IMR-90 (cell line): ENCODE measurements at regions not wholly inside any gene's neighbourhood (a gene's known extent, or its start where the extent isn't known, plus 50 kb on each side); places are given as distances from the start of the nearest gene placed in this dataset.

Experiments
- ATAC-seq: fragments of 200-7000 bp; cut with Tn5 transposase; 2 replicates; pipeline ENCODE4 v1.9.1; 2020; ENCODE audit warnings: low read depth, mild to moderate bottlenecking, moderate library complexity
- BruUV-seq: library from RNA; stranded (reverse); fragments of 400-500 nt; replicated peaks from 2 replicates; lab custom pipeline; 2021; lab: Mats Ljungman, UMichigan
- CTCF ChIA-PET: fragments of 300-600 bp; formaldehyde crosslinking; extraction: SDS; loops from one replicate; lab custom pipeline; 2021; ENCODE audit warnings: antibody characterized with exemption; lab: Yijun Ruan, JAX
- POLR2A ChIA-PET: fragments of 300-600 bp; sonication (Branson Sonifier 250); formaldehyde crosslinking; loops from one replicate; lab custom pipeline; 2022; ENCODE audit warnings: antibody characterized with exemption; ENCODE audit not compliant: unreplicated experiment; lab: Charles Lee
- DNase-seq: peaks from one replicate; pipeline ENCODE4 v3.0.0; 2013
- H2AFZ ChIP-seq: replicated peaks from 2 replicates; pipeline ENCODE3; 2013; ENCODE audit warnings: low read length, mild to moderate bottlenecking; ENCODE audit not compliant: poor library complexity
- H2AK5ac ChIP-seq: 2 replicates; pipeline ENCODE4 v1.6.1; 2013; ENCODE audit warnings: low read depth, low read length, inconsistent platforms
- H2AK9ac ChIP-seq: replicated peaks from 2 replicates; pipeline ENCODE3; 2013; ENCODE audit warnings: mild to moderate bottlenecking, low read depth, low read length, moderate library complexity; ENCODE audit not compliant: poor library complexity
- H2BK120ac ChIP-seq: 2 replicates; pipeline ENCODE4 v1.6.1; 2013; ENCODE audit warnings: low read depth, low read length, inconsistent platforms
- H2BK15ac ChIP-seq: 3 replicates; pipeline ENCODE4 v1.6.1; 2013; ENCODE audit warnings: low read depth, low read length, inconsistent platforms
- H2BK20ac ChIP-seq: 2 replicates; pipeline ENCODE4 v1.6.1; 2013; ENCODE audit warnings: low read depth, mild to moderate bottlenecking, inconsistent platforms, low read length, moderate library complexity
- H2BK5ac ChIP-seq: 2 replicates; pipeline ENCODE4 v1.6.1; 2013; ENCODE audit warnings: mild to moderate bottlenecking, low read depth, low read length, inconsistent platforms; ENCODE audit not compliant: poor library complexity, severe bottlenecking
- H3K14ac ChIP-seq: replicated peaks from 2 replicates; pipeline ENCODE4 v1.6.1; 2013; ENCODE audit warnings: low read depth, low read length, inconsistent platforms
- H3K18ac ChIP-seq: 2 replicates; pipeline ENCODE4 v1.6.1; 2013; ENCODE audit warnings: low read depth, low read length, control low read depth
- H3K23ac ChIP-seq: 2 replicates; pipeline ENCODE4 v1.6.1; 2013; ENCODE audit warnings: low read depth, low read length, inconsistent platforms
- H3K27ac ChIP-seq: 2 replicates; pipeline ENCODE4 v1.5.1; 2013; ENCODE audit warnings: mild to moderate bottlenecking, control low read depth, low read length; ENCODE audit not compliant: insufficient read depth
- H3K27me3 ChIP-seq: 2 replicates; pipeline ENCODE4 v1.6.1; 2013; ENCODE audit warnings: low read length; ENCODE audit not compliant: control insufficient read depth, insufficient read depth
- H3K36me3 ChIP-seq: 2 replicates; pipeline ENCODE4 v1.6.1; 2013; ENCODE audit warnings: low read length, mixed read lengths; ENCODE audit not compliant: control insufficient read depth, insufficient read depth
- H3K4ac ChIP-seq: 2 replicates; pipeline ENCODE4 v1.6.1; 2013; ENCODE audit warnings: low read depth, low read length, inconsistent platforms
- H3K4me1 ChIP-seq: 2 replicates; pipeline ENCODE4 v1.6.1; 2013; ENCODE audit warnings: low read length, mixed read lengths; ENCODE audit not compliant: control insufficient read depth, insufficient read depth
- H3K4me2 ChIP-seq: 2 replicates; pipeline ENCODE4 v1.6.1; 2013; ENCODE audit warnings: low read depth, mild to moderate bottlenecking, control low read depth, low read length, moderate library complexity
- H3K4me3 ChIP-seq: 2 replicates; pipeline ENCODE4 v1.5.1; 2013; ENCODE audit warnings: low read depth, mild to moderate bottlenecking, control low read depth, low read length, moderate library complexity; ENCODE audit not compliant: insufficient read depth
- H3K56ac ChIP-seq: 2 replicates; pipeline ENCODE4 v1.6.1; 2013; ENCODE audit warnings: low read length, inconsistent platforms; ENCODE audit not compliant: insufficient read depth; ENCODE audit errors: extremely low read depth
- H3K79me1 ChIP-seq, 2 experiments: 2 replicates each; pipeline ENCODE4 v1.6.1; 2013; ENCODE audit warnings: low read length in 2 of 2, inconsistent platforms in 1 of 2, low read depth in 1 of 2
- H3K9ac ChIP-seq: 2 replicates; pipeline ENCODE4 v1.6.1; 2013; ENCODE audit warnings: low read depth, low read length, control low read depth
- H3K9me1 ChIP-seq: 2 replicates; pipeline ENCODE4 v1.6.1; 2013; ENCODE audit warnings: low read length, inconsistent platforms; ENCODE audit not compliant: insufficient read depth
- H3K9me3 ChIP-seq: 2 replicates; pipeline ENCODE4 v1.6.1; 2013; ENCODE audit warnings: low read length; ENCODE audit not compliant: control insufficient read depth, insufficient read depth
- H4K20me1 ChIP-seq: 2 replicates; pipeline ENCODE4 v1.6.1; 2013; ENCODE audit warnings: low read length, inconsistent platforms; ENCODE audit not compliant: insufficient read depth
- H4K5ac ChIP-seq: 2 replicates; pipeline ENCODE4 v1.6.1; 2013; ENCODE audit warnings: mild to moderate bottlenecking, low read depth, low read length, control low read depth
- H4K8ac ChIP-seq, 2 experiments: 2 replicates each; pipeline ENCODE4 v1.6.1; 2013; ENCODE audit warnings: low read depth in 2 of 2, low read length in 2 of 2, control low read depth in 1 of 2, inconsistent platforms in 1 of 2
- H4K91ac ChIP-seq: 2 replicates; pipeline ENCODE4 v1.6.1; 2013; ENCODE audit warnings: low read depth, low read length, inconsistent platforms; ENCODE audit not compliant: insufficient read depth
- CEBPB ChIP-seq: IDR thresholded peaks from 2 replicates; pipeline ENCODE4 v1.6.1; 2012; ENCODE audit warnings: low read depth, low read length, improper control_type of control experiment
- CHD1 ChIP-seq: IDR thresholded peaks from 2 replicates; pipeline ENCODE4 v1.6.1; 2012; ENCODE audit warnings: low read depth, low read length, improper control_type of control experiment
- CTCF ChIP-seq: conservative IDR thresholded peaks from 2 replicates; pipeline ENCODE4 v1.5.1; 2012; ENCODE audit warnings: mild to moderate bottlenecking, low read depth, low read length, improper control_type of control experiment
- ELK1 ChIP-seq: fragments of 150-350 bp; IDR thresholded peaks from 2 replicates; pipeline ENCODE4 v1.6.1; 2016; ENCODE audit warnings: low read depth, mild to moderate bottlenecking, low read length, moderate library complexity, borderline replicate concordance
- FOS ChIP-seq: fragments of 150-350 bp; IDR thresholded peaks from 2 replicates; pipeline ENCODE4 v1.6.1; 2016; ENCODE audit warnings: low read depth, low read length
- MAFK ChIP-seq: IDR thresholded peaks from 2 replicates; pipeline ENCODE4 v1.6.1; 2012; ENCODE audit warnings: low read depth, low read length, improper control_type of control experiment
- NFE2L2 ChIP-seq: fragments of 150-350 bp; IDR thresholded peaks from 2 replicates; pipeline ENCODE4 v1.6.1; 2016; ENCODE audit warnings: low read depth, mild to moderate bottlenecking, low read length
- RAD21 ChIP-seq: IDR thresholded peaks from 2 replicates; pipeline ENCODE4 v1.6.1; 2012; ENCODE audit warnings: low read length, improper control_type of control experiment
- SMC3 ChIP-seq: fragments of 150-350 bp; IDR thresholded peaks from 2 replicates; pipeline ENCODE4 v1.6.1; 2016; ENCODE audit warnings: low read depth, mild to moderate bottlenecking, antibody characterized with exemption, low read length, moderate library complexity
- WGBS, 2 experiments: methylation state at CpG; one replicate each; pipeline versions ENCODE4 v1.1.5 to v1.1.7; 2013; ENCODE audit warnings: missing lambda C conversion rate in 2 of 2; ENCODE audit not compliant: insufficient read length in 1 of 2; ENCODE audit errors: extremely low coverage in 2 of 2; 5-methylcytosine and 5-hydroxymethylcytosine counted together
- dilution Hi-C: fragments of 300-500 bp; cut with HindIII; formaldehyde crosslinking; loops from one replicate; pipeline ENCODE4 v1.14.3; 2018; ENCODE audit warnings: low sequenced_read_pairs; ENCODE audit not compliant: unreplicated experiment
- in situ Hi-C: fragments of 300-500 bp; cut with MboI; formaldehyde crosslinking; loops from 3 replicates; pipeline ENCODE4 v1.14.3; 2019; ENCODE audit warnings: low sequenced_read_pairs, inconsistent platforms, mixed read lengths
- intact Hi-C: fragments of 100-400 bp; cut with micrococcal nuclease; formaldehyde crosslinking; loops from 2 replicates; pipeline ENCODE4 v1.10.0; 2022

GRCh38 chr15:26119322-26119721, 256.2 kb upstream of the ATP10A start:
- H3K27ac ChIP-seq, result no peak overlapping the region
- ChIA-PET POLR2A (no interaction called here), CTCF (no interaction called here)
- no peak overlapping the region for H4K91ac ChIP-seq
- no peak overlapping the region for H3K23ac ChIP-seq
- no peaks in the 10 kb centered on the region for H4K20me1 ChIP-seq
- H2AK5ac ChIP-seq, result no peak overlapping the region
- no peaks in the 10 kb centered on the region for H3K9me1 ChIP-seq
- H3K79me1 ChIP-seq, result no peaks in the 10 kb centered on the region
- no peaks in the 10 kb centered on the region for H3K4me1 ChIP-seq
- TF ChIP-seq RAD21, result no peak
- no peak for TF ChIP-seq NFE2L2
- TF ChIP-seq ELK1, result no peak
- TF ChIP-seq CTCF, result no peak
- no peak for TF ChIP-seq CHD1
- TF ChIP-seq CEBPB, result no peak
- TF ChIP-seq MAFK, result no peak
- TF ChIP-seq FOS, result no peak
- TF ChIP-seq SMC3, result no peak
- intact Hi-C loops, result no loop called here
- H3K36me3 ChIP-seq, result no peaks in the 10 kb centered on the region
- no peak overlapping the region for H2BK5ac ChIP-seq
- H3K56ac ChIP-seq, result no peak overlapping the region
- H2AK9ac ChIP-seq, result no peak overlapping the region
- no peak overlapping the region for H4K5ac ChIP-seq
- no peak overlapping the region for H3K9ac ChIP-seq
- ATAC-seq (no peak), DNase-seq (no peak)
- dilution Hi-C loops, result no loop called here
- H3K4ac ChIP-seq, result no peak overlapping the region
- H2BK20ac ChIP-seq, result no peak overlapping the region
- H2BK120ac ChIP-seq, result no peak overlapping the region
- H3K27me3 ChIP-seq, result no peaks in the 10 kb centered on the region
- no peak overlapping the region for H3K4me2 ChIP-seq
- H2AFZ ChIP-seq, result no peak overlapping the region
- no peak overlapping the region for H3K18ac ChIP-seq
- H3K9me3 ChIP-seq, result peaks cover 5% of the 10 kb centered on the region; the same call in 1 of the 2 replicates
- WGBS, 2 experiments, result no CpG with 5 or more reads among the region's 6 CpGs
- H4K8ac ChIP-seq, result no peak overlapping the region
- no peak overlapping the region for H2BK15ac ChIP-seq
- H3K14ac ChIP-seq, result no peak overlapping the region
- H3K4me3 ChIP-seq, result no peak overlapping the region
- in situ Hi-C loops, result no loop called here
- no TSS peak for BruUV-seq
